HG02642 (cell line): ENCODE measurements at regions not wholly inside any gene's neighbourhood (a gene's known extent, or its start where the extent isn't known, plus 50 kb on each side); places are given as distances from the start of the nearest gene placed in this dataset.

ENCODE experiments used
- ATAC-seq: cut with Tn5 transposase; IDR thresholded peaks from one replicate; pipeline ENCODE4 v1.9.1; 2021; ENCODE audit warnings: mild to moderate bottlenecking; ENCODE audit not compliant: unreplicated experiment, poor library complexity

GRCh38 chr4:117425636-117426035, 340.3 kb upstream of the TRAM1L1 start:
- no peak for ATAC-seq

- no peak for ATAC-seq
Observed at GRCh38 chr4:117428536-117428935, 343.2 kb upstream of the TRAM1L1 start.

- ATAC-seq: no peak
Observed at GRCh38 chr4:117429061-117429460, 343.7 kb upstream of the TRAM1L1 start.

GRCh38 chr4:117429506-117429905, 344.1 kb upstream of the TRAM1L1 start:
- ATAC-seq: no peak

GRCh38 chr4:117434424-117434823, 349.0 kb upstream of the TRAM1L1 start:
- ATAC-seq: no peak

- ATAC-seq: peak; percentile 66
Observed at GRCh38 chr4:117447925-117448324, 362.5 kb upstream of the TRAM1L1 start.

GRCh38 chr4:117455088-117455487, 369.7 kb upstream of the TRAM1L1 start:
- no peak for ATAC-seq

- ATAC-seq: no peak
Observed at GRCh38 chr4:117466388-117466787, 381.0 kb upstream of the TRAM1L1 start.

GRCh38 chr4:117467404-117467803, 382.0 kb upstream of the TRAM1L1 start:
- no peak for ATAC-seq

GRCh38 chr4:117474987-117475386, 389.6 kb upstream of the TRAM1L1 start:
- ATAC-seq: no peak

- ATAC-seq: no peak
Observed at GRCh38 chr4:117477925-117478324, 392.5 kb upstream of the TRAM1L1 start.

GRCh38 chr4:117478702-117479101, 393.3 kb upstream of the TRAM1L1 start:
- ATAC-seq: no peak

- ATAC-seq: no peak
Observed at GRCh38 chr4:117479673-117480072, 394.3 kb upstream of the TRAM1L1 start.

- ATAC-seq: no peak
Observed at GRCh38 chr4:117481742-117482141, 396.4 kb upstream of the TRAM1L1 start.

- no peak for ATAC-seq
Observed at GRCh38 chr4:117488692-117489091, 403.3 kb upstream of the TRAM1L1 start.

GRCh38 chr4:117489107-117489506, 403.7 kb upstream of the TRAM1L1 start:
- no peak for ATAC-seq

GRCh38 chr4:117491516-117491915, 406.1 kb upstream of the TRAM1L1 start:
- no peak for ATAC-seq

GRCh38 chr4:117495802-117496201, 410.4 kb upstream of the TRAM1L1 start:
- ATAC-seq: no peak

- no peak for ATAC-seq
Observed at GRCh38 chr4:117512414-117512813, 427.0 kb upstream of the TRAM1L1 start.

- ATAC-seq: no peak
Observed at GRCh38 chr4:117514391-117515175, 429.2 kb upstream of the TRAM1L1 start.

GRCh38 chr4:117515921-117516320, 430.5 kb upstream of the TRAM1L1 start:
- no peak for ATAC-seq

- ATAC-seq: no peak
Observed at GRCh38 chr4:117527601-117528000, 442.2 kb upstream of the TRAM1L1 start.
